Gastrocnemius medialis (tissue), 4 donors: ENCODE measurements at regions not wholly inside any gene's neighbourhood (a gene's known extent, or its start where the extent isn't known, plus 50 kb on each side); places are given as distances from the start of the nearest gene placed in this dataset.

Experiments
- ATAC-seq, 2 donors: fragments of 150-250 bp; one replicate each; pipeline ENCODE4 v1.9.1; 2016
- DNase-seq, 2 donors: peaks; one replicate each; pipeline ENCODE4 v3.0.0-alpha.2; 2019
- H3K27ac ChIP-seq, 4 donors: fragments of 200-600 bp; sonication (generic); 1 replicate in 1 of 4; 2 replicates in 3 of 4; pipeline ENCODE4 v1.5.1; 2016 to 2018; ENCODE audit warnings: mild to moderate bottlenecking in 2 of 4, moderate library complexity in 1 of 4
- H3K27me3 ChIP-seq, 3 donors: fragments of 200-600 bp; sonication (generic) in 2 of 3; 1 replicate in 1 of 3; 2 replicates in 2 of 3; pipeline versions ENCODE4 v1.5.1 to v1.6.0; 2016 to 2019; ENCODE audit warnings: mild to moderate bottlenecking in 1 of 3, moderate library complexity in 1 of 3
- H3K36me3 ChIP-seq, 2 donors: fragments of 200-600 bp; sonication (generic) in 1 of 2; one replicate each; pipeline ENCODE4 v1.5.1; 2017 to 2018
- H3K4me1 ChIP-seq, 2 donors: fragments of 200-600 bp; sonication (generic) in 1 of 2; one replicate each; pipeline ENCODE4 v1.5.1; 2016 to 2017; ENCODE audit warnings: mild to moderate bottlenecking in 2 of 2
- H3K4me3 ChIP-seq, 4 donors: fragments of 200-600 bp; sonication (generic) in 3 of 4; 1 replicate in 1 of 4; 2 replicates in 3 of 4; pipeline ENCODE4 v1.5.1; 2016 to 2019; ENCODE audit warnings: mild to moderate bottlenecking in 2 of 4
- H3K9me3 ChIP-seq, 3 donors: fragments of 200-600 bp; sonication (generic) in 2 of 3; 1 replicate in 1 of 3; 2 replicates in 2 of 3; pipeline ENCODE4 v1.5.1; 2016 to 2019
- CTCF ChIP-seq, 5 experiments: fragments of 450-650 bp in 3 of 5; fragments of 200-600 bp in 2 of 5; sonication (generic) in 2 of 5; IDR thresholded peaks in 4 of 5; conservative IDR thresholded peaks in 1 of 5; 1 replicate in 4 of 5; 2 replicates in 1 of 5; pipeline ENCODE4 v1.5.1; 2016 to 2019; ENCODE audit warnings: antibody characterized with exemption in 5 of 5, mild to moderate bottlenecking in 3 of 5, moderate library complexity in 3 of 5
- POLR2A ChIP-seq, 2 donors: fragments of 450-650 bp; IDR thresholded peaks; one replicate each; pipeline ENCODE4 v1.6.1; 2017; ENCODE audit warnings: antibody characterized with exemption in 2 of 2, mild to moderate bottlenecking in 2 of 2, moderate library complexity in 2 of 2
- in situ Hi-C, 4 donors: fragments of 200-750 bp; cut with MboI; loops; one replicate each; pipeline versions ENCODE4 v1.15.0 to v1.8.0; 2017; ENCODE audit warnings: low sequenced_read_pairs in 4 of 4
- intact Hi-C: fragments of 100-400 bp; cut with DNase I; formaldehyde crosslinking; loops from one replicate; pipeline ENCODE4 v1.15.1; 2023; ENCODE audit warnings: low total_unique reads

- TF ChIP-seq POLR2A (IDR thresholded peaks at IDR 0.05) (no peak), CTCF (IDR thresholded peaks at IDR 0.05 in 4 of 5, conservative IDR thresholded peaks at IDR 0.05 in 1 of 5) (no peak)
- Histone ChIP-seq H3K27ac (no peak overlapping the region), H3K4me1 (no peaks in the 10 kb centered on the region), H3K9me3 (no peaks in the 10 kb centered on the region), H3K36me3 (no peaks in the 10 kb centered on the region), H3K4me3 (no peak overlapping the region), H3K27me3 (no peaks in the 10 kb centered on the region)
- no peak for ATAC-seq
- in situ Hi-C loops (loop anchor here in 1 of 4 donors (25.0 kb wide), 1 partner anchor 442 kb away; the partner anchor contains the start of gene DLL1), intact Hi-C loops (no loop called here)
- DNase-seq: no peak
These were observed 94.2 kb downstream of the ERMARD start for GRCh38 chr6:169845426-169846285.

- no peaks in the 10 kb centered on the region for H3K9me3 ChIP-seq
- no peaks in the 10 kb centered on the region for H3K4me1 ChIP-seq
- in situ Hi-C loops (loop anchor here in 1 of 4 donors (25.0 kb wide), 1 partner anchor 442 kb away; the partner anchor contains the start of gene DLL1), intact Hi-C loops (no loop called here)
- DNase-seq (no peak), ATAC-seq (no peak)
- no peaks in the 10 kb centered on the region for H3K27me3 ChIP-seq
- H3K27ac ChIP-seq: no peak overlapping the region
- no peak overlapping the region for H3K4me3 ChIP-seq
- no peaks in the 10 kb centered on the region for H3K36me3 ChIP-seq
- TF ChIP-seq CTCF (IDR thresholded peaks at IDR 0.05 in 4 of 5, conservative IDR thresholded peaks at IDR 0.05 in 1 of 5) (no peak), POLR2A (IDR thresholded peaks at IDR 0.05) (no peak)
These were observed 93.5 kb downstream of the ERMARD start for GRCh38 chr6:169844946-169845345.

- DNase-seq (no peak), ATAC-seq (no peak)
- Histone ChIP-seq H3K36me3 (no peaks in the 10 kb centered on the region), H3K4me1 (no peaks in the 10 kb centered on the region), H3K9me3 (no peaks in the 10 kb centered on the region), H3K27me3 (no peaks in the 10 kb centered on the region), H3K4me3 (no peak overlapping the region), H3K27ac (no peak overlapping the region)
- intact Hi-C loops (no loop called here), in situ Hi-C loops (loop anchor here in 1 of 4 donors (25.0 kb wide), 1 partner anchor 443 kb away; the partner anchor contains the start of gene DLL1)
- TF ChIP-seq POLR2A (IDR thresholded peaks at IDR 0.05) (no peak), CTCF (IDR thresholded peaks at IDR 0.05 in 4 of 5, conservative IDR thresholded peaks at IDR 0.05 in 1 of 5) (no peak)
These were observed 92.6 kb downstream of the ERMARD start for GRCh38 chr6:169843991-169844390.

- in situ Hi-C loops (loop anchor here in 1 of 4 donors (25.0 kb wide), 1 partner anchor 444 kb away; the partner anchor contains the start of gene DLL1), intact Hi-C loops (no loop called here)
- no peak for DNase-seq
- H3K36me3 ChIP-seq: no peaks in the 10 kb centered on the region
- no peaks in the 10 kb centered on the region for H3K27me3 ChIP-seq
- no peak overlapping the region for H3K27ac ChIP-seq
- no peak for ATAC-seq
- no peaks in the 10 kb centered on the region for H3K9me3 ChIP-seq
- no peak overlapping the region for H3K4me3 ChIP-seq
- no peaks in the 10 kb centered on the region for H3K4me1 ChIP-seq
- TF ChIP-seq CTCF (IDR thresholded peaks at IDR 0.05 in 4 of 5, conservative IDR thresholded peaks at IDR 0.05 in 1 of 5): no peak
- no peak for TF ChIP-seq POLR2A (IDR thresholded peaks at IDR 0.05)
These were observed 91.7 kb downstream of the ERMARD start for GRCh38 chr6:169843110-169843509.
